HepG2 (cell line): ENCODE measurements at regions not wholly inside any gene's neighbourhood (a gene's known extent, or its start where the extent isn't known, plus 50 kb on each side); places are given as distances from the start of the nearest gene placed in this dataset.

Experiments used
- NCOA2 ChIP-seq: sonication (generic); formaldehyde crosslinking; IDR thresholded peaks from 2 replicates; pipeline ENCODE4 v1.8.0; 2022; ENCODE audit warnings: inconsistent platforms
- PHF21A ChIP-seq: sonication (generic); formaldehyde crosslinking; IDR thresholded peaks from 2 replicates; pipeline ENCODE4 v1.5.0; 2020; ENCODE audit warnings: mild to moderate bottlenecking, missing genetic modification reagents
- ZNF335 ChIP-seq: sonication (generic); formaldehyde crosslinking; IDR thresholded peaks from 2 replicates; pipeline ENCODE4 v1.4.0; 2020; ENCODE audit warnings: missing genetic modification reagents
- ZNF605 ChIP-seq: sonication (generic); formaldehyde crosslinking; IDR thresholded peaks from 2 replicates; pipeline ENCODE4 v1.8.0; 2022; ENCODE audit warnings: mild to moderate bottlenecking, missing genetic modification reagents
- TF ChIP-seq, protein P1 (sequence below): IDR thresholded peaks from 2 replicates; pipeline ENCODE4 v1.6.1; 2016
- TF ChIP-seq, protein P2 (sequence below): sonication (generic); formaldehyde crosslinking; IDR thresholded peaks from 2 replicates; pipeline ENCODE4 v1.8.0; 2022; ENCODE audit warnings: mild to moderate bottlenecking, missing genetic modification reagents
- TF ChIP-seq, protein P3 (sequence below): sonication (generic); formaldehyde crosslinking; IDR thresholded peaks from 2 replicates; pipeline ENCODE4 v1.5.0; 2020; ENCODE audit warnings: missing genetic modification reagents
- TF ChIP-seq, protein P4 (sequence below), 2 experiments: sonication (generic) in 1 of 2; formaldehyde crosslinking in 1 of 2; IDR thresholded peaks; 2 replicates each; pipeline versions ENCODE4 v1.6.1 to v1.9.0; 2014 to 2022; ENCODE audit warnings: antibody characterized with exemption in 1 of 2, borderline replicate concordance in 1 of 2, inconsistent platforms in 1 of 2, low read depth in 1 of 2, missing genetic modification reagents in 1 of 2
- TF ChIP-seq, protein P5 (sequence below): sonication (generic); formaldehyde crosslinking; IDR thresholded peaks from 2 replicates; pipeline ENCODE4 v1.8.0; 2022; ENCODE audit warnings: mild to moderate bottlenecking, missing genetic modification reagents, borderline replicate concordance
- TF ChIP-seq, protein P6 (sequence below): sonication (generic); formaldehyde crosslinking; conservative IDR thresholded peaks from 2 replicates; pipeline ENCODE4 v1.8.0; 2022; ENCODE audit warnings: low read depth, missing genetic modification reagents
- TF ChIP-seq, protein P7 (sequence below): sonication (generic); formaldehyde crosslinking; IDR thresholded peaks from 2 replicates; pipeline ENCODE4 v1.5.0; 2020; ENCODE audit warnings: mild to moderate bottlenecking, missing genetic modification reagents

DNA sequence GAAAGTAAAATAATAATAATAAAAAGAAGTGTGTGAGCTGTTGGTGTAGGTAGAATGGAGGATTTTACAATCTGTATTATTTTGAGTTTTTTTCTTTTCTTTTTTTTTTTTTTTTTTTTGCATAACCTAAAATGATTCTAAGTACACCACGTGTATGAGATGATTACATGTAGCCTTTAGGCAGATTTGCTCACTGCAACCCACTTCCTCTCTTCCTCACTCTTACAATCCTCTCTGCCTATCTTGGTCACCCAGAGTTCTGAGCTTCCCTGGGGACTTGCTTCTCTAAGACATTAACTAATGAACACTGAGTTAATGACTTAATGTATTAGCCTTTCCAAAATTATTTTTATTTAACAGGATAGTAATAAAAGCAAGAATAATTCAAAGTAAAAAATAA, 1169.6 kb downstream of the EFNB2 start (continued):
- TF ChIP-seq, protein P1, sequence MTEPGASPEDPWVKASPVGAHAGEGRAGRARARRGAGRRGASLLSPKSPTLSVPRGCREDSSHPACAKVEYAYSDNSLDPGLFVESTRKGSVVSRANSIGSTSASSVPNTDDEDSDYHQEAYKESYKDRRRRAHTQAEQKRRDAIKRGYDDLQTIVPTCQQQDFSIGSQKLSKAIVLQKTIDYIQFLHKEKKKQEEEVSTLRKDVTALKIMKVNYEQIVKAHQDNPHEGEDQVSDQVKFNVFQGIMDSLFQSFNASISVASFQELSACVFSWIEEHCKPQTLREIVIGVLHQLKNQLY (CRISPR knock-in tag): no peak
- no peak for TF ChIP-seq PHF21A
- TF ChIP-seq, protein P2, sequence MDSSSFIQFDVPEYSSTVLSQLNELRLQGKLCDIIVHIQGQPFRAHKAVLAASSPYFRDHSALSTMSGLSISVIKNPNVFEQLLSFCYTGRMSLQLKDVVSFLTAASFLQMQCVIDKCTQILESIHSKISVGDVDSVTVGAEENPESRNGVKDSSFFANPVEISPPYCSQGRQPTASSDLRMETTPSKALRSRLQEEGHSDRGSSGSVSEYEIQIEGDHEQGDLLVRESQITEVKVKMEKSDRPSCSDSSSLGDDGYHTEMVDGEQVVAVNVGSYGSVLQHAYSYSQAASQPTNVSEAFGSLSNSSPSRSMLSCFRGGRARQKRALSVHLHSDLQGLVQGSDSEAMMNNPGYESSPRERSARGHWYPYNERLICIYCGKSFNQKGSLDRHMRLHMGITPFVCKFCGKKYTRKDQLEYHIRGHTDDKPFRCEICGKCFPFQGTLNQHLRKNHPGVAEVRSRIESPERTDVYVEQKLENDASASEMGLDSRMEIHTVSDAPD (CRISPR knock-in tag): no peak
- TF ChIP-seq, protein P3, sequence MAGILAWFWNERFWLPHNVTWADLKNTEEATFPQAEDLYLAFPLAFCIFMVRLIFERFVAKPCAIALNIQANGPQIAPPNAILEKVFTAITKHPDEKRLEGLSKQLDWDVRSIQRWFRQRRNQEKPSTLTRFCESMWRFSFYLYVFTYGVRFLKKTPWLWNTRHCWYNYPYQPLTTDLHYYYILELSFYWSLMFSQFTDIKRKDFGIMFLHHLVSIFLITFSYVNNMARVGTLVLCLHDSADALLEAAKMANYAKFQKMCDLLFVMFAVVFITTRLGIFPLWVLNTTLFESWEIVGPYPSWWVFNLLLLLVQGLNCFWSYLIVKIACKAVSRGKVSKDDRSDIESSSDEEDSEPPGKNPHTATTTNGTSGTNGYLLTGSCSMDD: no peak
- TF ChIP-seq ZNF335 (CRISPR knock-in tag): no peak
- TF ChIP-seq, protein P4, sequence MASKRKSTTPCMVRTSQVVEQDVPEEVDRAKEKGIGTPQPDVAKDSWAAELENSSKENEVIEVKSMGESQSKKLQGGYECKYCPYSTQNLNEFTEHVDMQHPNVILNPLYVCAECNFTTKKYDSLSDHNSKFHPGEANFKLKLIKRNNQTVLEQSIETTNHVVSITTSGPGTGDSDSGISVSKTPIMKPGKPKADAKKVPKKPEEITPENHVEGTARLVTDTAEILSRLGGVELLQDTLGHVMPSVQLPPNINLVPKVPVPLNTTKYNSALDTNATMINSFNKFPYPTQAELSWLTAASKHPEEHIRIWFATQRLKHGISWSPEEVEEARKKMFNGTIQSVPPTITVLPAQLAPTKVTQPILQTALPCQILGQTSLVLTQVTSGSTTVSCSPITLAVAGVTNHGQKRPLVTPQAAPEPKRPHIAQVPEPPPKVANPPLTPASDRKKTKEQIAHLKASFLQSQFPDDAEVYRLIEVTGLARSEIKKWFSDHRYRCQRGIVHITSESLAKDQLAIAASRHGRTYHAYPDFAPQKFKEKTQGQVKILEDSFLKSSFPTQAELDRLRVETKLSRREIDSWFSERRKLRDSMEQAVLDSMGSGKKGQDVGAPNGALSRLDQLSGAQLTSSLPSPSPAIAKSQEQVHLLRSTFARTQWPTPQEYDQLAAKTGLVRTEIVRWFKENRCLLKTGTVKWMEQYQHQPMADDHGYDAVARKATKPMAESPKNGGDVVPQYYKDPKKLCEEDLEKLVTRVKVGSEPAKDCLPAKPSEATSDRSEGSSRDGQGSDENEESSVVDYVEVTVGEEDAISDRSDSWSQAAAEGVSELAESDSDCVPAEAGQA (IDR thresholded peaks at IDR 0.05; ENCODE audit: low read depth): no peak
- TF ChIP-seq, protein P4 (CRISPR knock-in tag; IDR thresholded peaks at IDR 0.05; ENCODE audit: borderline replicate concordance): no peak
- TF ChIP-seq, protein P5, sequence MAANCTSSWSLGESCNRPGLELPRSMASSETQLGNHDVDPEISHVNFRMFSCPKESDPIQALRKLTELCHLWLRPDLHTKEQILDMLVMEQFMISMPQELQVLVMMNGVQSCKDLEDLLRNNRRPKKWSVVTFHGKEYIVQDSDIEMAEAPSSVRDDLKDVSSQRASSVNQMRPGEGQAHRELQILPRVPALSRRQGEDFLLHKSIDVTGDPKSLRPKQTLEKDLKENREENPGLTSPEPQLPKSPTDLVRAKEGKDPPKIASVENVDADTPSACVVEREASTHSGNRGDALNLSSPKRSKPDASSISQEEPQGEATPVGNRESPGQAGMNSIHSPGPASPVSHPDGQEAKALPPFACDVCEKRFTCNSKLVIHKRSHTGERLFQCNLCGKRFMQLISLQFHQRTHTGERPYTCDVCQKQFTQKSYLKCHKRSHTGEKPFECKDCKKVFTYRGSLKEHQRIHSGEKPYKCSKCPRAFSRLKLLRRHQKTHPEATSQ (CRISPR knock-in tag): no peak
- no peak for TF ChIP-seq ZNF605 (CRISPR knock-in tag)
- no peak for TF ChIP-seq NCOA2
- TF ChIP-seq, protein P6, sequence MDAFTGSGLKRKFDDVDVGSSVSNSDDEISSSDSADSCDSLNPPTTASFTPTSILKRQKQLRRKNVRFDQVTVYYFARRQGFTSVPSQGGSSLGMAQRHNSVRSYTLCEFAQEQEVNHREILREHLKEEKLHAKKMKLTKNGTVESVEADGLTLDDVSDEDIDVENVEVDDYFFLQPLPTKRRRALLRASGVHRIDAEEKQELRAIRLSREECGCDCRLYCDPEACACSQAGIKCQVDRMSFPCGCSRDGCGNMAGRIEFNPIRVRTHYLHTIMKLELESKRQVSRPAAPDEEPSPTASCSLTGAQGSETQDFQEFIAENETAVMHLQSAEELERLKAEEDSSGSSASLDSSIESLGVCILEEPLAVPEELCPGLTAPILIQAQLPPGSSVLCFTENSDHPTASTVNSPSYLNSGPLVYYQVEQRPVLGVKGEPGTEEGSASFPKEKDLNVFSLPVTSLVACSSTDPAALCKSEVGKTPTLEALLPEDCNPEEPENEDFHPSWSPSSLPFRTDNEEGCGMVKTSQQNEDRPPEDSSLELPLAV (CRISPR knock-in tag): no peak
- TF ChIP-seq, protein P7, sequence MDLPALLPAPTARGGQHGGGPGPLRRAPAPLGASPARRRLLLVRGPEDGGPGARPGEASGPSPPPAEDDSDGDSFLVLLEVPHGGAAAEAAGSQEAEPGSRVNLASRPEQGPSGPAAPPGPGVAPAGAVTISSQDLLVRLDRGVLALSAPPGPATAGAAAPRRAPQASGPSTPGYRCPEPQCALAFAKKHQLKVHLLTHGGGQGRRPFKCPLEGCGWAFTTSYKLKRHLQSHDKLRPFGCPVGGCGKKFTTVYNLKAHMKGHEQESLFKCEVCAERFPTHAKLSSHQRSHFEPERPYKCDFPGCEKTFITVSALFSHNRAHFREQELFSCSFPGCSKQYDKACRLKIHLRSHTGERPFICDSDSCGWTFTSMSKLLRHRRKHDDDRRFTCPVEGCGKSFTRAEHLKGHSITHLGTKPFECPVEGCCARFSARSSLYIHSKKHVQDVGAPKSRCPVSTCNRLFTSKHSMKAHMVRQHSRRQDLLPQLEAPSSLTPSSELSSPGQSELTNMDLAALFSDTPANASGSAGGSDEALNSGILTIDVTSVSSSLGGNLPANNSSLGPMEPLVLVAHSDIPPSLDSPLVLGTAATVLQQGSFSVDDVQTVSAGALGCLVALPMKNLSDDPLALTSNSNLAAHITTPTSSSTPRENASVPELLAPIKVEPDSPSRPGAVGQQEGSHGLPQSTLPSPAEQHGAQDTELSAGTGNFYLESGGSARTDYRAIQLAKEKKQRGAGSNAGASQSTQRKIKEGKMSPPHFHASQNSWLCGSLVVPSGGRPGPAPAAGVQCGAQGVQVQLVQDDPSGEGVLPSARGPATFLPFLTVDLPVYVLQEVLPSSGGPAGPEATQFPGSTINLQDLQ: no peak
